Kidney capillary endothelial cell (primary cell): ENCODE measurements at regions not wholly inside any gene's neighbourhood (a gene's known extent, or its start where the extent isn't known, plus 50 kb on each side); places are given as distances from the start of the nearest gene placed in this dataset.

Experiments
- DNase-seq: peaks from one replicate; pipeline ENCODE4 v3.0.0-alpha.2; 2018; ENCODE audit warnings: low spot score

DNA sequence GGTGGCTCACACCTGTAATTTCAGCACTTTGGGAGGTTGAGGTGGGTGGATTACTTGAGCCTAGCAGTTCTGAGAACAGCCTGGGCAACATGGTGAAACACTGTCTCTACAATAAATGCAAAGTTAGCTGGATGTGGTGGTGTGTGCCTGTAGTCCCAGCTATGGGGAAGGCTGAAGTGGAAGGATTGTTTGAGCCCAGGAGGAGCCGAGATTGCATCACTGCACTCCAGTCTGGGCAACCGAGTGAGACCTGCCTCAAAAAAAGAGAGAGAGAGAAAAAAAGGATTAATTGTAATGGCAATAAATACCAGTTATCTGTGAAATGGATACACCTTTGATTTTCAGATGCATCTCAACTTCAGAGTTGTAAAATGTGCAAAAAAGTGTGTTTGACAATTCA, 58.8 kb downstream of the SPRY1 start:
- DNase-seq: no peak

DNA sequence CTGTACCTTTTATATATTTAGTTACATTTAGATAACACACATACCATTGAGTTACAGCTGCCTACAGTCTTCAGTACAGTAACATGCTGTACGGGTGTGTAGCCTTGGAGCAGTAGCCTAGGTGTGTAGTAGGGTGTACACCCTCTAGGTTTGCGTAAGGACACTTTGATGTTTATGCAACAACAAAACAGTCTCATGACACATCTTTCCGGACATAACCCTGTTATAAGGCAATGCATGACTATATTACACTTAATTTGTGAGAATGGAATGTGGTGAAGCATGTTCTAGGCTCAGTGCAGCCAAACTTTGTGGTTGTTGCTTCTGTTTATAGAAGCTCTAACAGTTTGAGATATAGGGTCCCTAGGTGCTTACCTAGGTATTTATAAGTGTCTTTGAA, 65.4 kb downstream of the SPRY1 start:
- no peak for DNase-seq

DNA sequence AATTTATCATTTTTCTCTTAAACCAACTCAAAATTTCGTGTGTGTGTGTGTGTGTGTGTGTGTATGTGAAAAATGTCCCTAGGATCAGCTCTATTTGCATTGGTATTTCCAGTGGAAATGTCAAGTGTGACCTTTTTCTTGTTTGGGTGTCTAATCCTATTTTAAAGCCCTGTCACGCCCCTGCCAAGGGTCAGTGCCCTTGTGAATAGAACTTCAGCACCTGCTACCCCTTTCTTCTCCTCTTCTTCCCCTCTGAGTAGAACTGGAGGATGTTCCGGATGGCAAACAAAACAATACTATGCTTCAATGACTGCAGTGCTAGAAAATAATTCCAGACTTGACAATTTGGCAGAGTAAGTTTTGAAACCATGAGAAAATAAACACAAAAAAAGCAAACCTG, 67.3 kb downstream of the SPRY1 start:
- no peak for DNase-seq

DNA sequence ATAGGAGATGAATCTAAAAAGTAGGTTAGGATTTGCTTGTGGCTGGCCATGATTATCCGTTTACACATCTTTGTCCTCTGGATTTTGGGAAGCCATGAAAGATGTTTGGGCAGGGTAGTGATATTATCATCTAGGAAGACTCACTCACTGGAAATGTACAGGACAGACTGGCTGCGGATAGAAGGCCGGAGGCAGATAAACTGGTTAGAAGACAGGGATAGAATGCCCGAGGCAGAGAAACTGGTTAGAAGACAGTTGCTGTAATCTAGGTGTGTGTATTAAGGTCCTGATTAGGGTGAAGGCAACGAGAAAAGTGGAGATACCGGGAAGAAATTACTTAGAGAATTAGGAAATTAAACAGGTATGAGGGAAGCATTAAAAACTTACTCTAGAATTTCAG, 68.8 kb downstream of the SPRY1 start:
- DNase-seq: no peak

GRCh38 chr4:123466080-123466785, 69.6 kb downstream of the SPRY1 start:
- DNase-seq: no peak

- DNase-seq: no peak
Observed at GRCh38 chr4:123468479-123469031, 72.0 kb downstream of the SPRY1 start.

DNA sequence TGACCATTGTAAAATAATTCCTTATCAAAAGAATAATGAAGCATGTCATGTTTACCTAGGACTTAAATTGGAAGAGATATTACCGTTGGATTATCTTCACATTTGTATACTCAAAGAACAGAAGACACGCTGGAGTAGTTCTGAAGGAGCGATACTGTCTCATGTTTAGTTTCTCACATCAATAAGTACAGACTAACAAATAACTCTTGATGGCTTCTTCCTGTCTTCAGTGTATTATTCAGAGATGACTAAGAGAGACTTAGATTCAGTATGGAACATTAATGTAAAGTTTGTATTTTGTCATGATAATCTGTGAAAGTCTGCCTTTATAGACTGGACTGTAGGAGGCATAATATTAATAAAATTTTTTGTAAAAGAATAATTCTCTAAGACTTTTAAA, 72.7 kb downstream of the SPRY1 start:
- peak; percentile 21 for DNase-seq

- no peak for DNase-seq
Observed at GRCh38 chr4:123469696-123470095, 73.1 kb downstream of the SPRY1 start.

DNA sequence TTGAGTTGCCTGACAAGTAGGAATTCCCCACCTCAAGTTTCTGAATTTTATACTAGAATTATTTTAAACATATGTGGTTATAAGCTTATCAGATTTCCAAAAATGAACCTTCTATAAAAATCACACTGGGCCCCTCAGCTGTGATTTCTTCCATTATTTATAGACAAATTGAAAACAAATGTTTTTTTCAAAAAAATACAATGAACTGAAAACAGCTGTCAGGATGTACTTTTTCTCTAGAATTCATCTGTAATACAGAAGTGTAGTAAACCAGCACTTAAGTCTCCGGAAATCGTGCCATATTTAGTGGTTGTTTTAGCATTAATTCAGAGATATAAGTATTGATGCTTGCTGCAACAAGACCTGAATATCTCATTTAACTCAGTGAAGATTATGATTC, 74.0 kb downstream of the SPRY1 start:
- DNase-seq: no peak

DNA sequence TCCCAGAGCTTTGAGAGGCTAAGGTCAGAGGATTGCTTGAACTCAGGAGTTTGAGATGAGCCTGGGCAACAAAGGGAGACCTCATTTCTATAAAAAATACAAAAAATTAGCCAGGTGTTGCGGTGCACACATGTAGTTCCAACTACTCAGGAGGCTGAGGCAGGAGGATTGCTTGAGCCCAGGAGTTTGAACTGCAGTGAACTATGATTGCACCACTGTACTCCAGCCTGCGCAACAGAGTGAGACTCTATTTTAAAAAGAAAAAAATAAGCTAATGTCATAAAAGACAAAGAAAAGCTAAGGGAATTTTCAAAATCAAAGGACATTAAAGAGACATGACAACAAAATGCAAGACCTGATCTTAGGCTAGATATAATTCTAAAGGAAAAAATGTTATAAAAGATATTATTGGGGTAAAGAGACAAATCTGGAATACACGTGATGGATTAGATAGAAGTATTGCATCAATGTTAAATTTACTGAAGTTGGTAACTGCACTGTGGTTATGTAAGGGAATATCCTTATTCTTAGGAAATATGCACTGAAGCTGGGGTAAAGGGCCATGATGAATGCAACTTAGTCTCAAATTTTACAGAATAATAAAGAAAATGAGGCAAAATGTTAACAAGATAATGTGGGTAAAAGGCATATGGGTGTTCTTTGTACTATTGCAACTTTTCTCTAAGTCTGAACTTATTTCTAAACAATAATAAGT, 75.2 kb downstream of the SPRY1 start:
- DNase-seq: no peak

- DNase-seq: no peak
Observed at GRCh38 chr4:123474817-123475216, 78.2 kb downstream of the SPRY1 start.

- DNase-seq: no peak
Observed at GRCh38 chr4:123476089-123476488, 79.5 kb downstream of the SPRY1 start.

DNA sequence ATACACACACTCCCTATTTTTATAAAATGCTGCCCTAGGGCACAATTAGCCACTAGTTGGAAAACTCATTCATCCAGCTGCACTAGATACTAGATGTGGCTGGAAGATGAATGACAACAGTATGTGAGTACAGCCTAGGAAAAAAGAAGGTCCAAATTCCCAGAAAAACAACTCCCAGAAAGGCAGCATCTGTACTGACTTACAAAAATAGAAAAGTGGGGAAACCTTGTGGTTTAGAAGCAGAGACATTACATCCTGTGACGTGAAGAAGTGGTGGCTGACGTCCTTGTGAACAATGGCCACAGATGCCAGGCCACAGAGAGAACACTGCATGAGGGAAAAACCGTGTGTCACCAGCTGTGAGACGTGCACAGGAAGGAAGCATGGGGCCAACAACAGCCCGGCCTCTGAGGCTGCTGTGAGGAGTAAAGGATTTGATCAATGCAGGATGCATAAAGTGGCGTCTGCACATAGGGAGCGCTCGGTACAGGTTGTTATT, 81.2 kb downstream of the SPRY1 start:
- peak; percentile 62 for DNase-seq

DNA sequence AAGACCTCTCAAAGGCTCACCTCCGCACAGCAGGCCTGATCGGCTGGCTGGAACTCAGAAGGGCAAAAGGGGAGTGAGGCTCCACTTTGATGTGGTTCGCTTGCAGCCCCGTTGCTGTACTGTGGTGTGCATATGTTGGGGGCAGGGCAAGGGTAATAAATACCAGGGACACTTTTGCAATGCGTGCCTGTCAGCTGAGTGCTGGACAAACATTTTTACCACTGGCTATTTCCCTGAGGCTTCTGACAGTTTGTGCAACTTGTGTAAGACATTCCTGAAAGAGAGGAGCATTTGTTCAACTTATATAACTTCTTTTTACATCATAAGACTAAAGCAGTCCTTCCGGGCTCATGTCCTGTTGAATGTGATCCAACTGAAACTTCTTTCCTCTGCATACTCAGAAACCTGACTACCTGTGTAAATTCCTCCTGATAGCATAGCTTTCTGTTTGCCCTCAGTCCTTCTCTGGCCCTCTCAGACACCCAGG, 82.3 kb downstream of the SPRY1 start:
- no peak for DNase-seq

GRCh38 chr4:123479944-123480343, 83.3 kb downstream of the SPRY1 start:
- DNase-seq: no peak

- DNase-seq: no peak
Observed at GRCh38 chr4:123480706-123481418, 84.3 kb downstream of the SPRY1 start.

DNA sequence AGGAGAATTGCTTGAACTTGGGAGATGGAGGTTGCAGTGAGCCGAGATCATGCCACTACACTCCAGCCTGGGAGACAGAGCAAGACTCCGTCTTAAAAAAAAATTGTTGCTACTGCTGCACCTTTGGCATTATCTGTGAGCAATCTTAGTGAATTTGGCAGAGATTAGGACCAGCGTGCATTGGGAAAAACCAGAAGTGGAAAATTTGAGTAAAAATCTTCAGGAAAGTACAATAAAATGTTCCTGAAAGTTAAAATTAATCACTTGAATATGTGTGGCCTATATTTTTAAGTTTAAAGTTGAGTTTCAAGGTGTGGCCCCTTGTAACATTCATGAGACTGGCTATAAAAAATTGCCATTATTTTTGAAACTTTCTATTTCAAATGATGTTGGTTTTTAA, 85.1 kb downstream of the SPRY1 start:
- no peak for DNase-seq

DNA sequence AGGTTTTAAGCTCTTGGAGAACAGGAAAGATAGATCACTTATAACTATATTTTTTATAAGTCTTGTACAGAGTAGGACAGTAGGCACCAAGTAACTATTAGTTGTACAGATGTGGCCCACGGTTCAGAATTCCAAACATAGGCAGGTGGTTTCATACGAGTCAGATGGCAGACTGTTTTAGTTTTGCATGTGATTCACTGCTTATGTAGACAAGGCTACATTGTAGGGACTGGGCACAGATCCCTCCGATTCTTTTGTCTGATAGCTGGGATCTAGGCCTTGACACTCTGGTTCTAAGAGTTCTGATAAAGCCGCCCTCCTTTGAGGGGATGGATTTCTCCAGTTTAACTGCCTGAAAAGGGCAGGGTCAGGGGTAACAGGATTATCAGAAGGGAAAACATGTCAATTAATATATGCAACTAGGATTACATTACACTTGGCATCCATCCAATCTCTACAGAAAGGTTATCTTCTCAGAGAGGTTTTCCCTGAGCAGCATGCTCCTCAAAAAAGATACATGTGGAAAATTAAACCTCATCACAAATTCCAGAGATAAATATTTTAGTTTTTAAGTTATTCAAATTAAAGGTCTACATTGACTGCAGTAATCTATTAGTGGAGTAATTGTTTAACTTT, 87.8 kb downstream of the SPRY1 start:
- no peak for DNase-seq

GRCh38 chr4:123485601-123486000, 89.0 kb downstream of the SPRY1 start:
- DNase-seq: no peak

DNA sequence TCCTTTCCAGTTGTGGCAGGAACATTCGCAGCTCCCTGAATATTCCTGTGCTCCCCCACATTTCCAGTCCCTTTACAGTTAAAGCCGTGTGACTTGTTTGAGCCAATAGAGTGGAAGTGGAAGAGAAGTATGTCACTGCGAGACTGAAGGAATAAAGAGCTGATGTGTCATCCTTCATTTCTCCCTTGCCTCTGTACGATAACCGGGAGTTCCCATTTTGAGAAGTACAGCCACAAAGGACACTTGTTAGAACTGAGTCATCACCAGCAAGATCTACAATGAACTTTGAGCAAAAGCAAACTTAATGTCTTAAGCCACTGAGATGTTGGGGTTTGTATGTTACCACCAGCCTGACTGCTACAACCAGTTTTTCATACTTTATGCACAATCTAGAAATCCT, 92.3 kb downstream of the SPRY1 start:
- DNase-seq: peak; percentile 40

DNA sequence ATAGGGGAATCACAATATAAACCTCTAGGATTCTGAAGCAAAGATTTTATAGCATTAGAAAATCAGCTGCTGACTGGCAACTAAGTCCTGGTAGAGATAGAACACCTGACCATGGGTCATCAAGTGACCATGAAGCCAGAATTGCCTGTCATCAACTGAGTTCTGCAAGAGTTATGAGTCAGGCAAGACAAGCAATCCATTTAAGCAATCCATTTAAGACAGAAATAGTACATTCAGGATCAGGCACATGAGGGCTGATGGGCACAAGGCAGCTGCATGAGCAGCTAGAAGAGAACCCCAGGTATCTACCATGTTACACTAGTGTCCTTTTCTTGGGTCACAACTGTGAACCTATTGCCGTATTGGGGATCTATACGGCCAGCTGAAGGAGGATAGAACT, 98.9 kb downstream of the SPRY1 start:
- no peak for DNase-seq

GRCh38 chr4:123496421-123496820, 99.8 kb downstream of the SPRY1 start:
- DNase-seq: no peak
